Testis (tissue), 2 donors: ENCODE measurements at regions not wholly inside any gene's neighbourhood (a gene's known extent, or its start where the extent isn't known, plus 50 kb on each side); places are given as distances from the start of the nearest gene placed in this dataset.

ENCODE experiments used
- CTCF ChIP-seq, 3 experiments: fragments of 450-650 bp in 2 of 3; fragments of 200-600 bp in 1 of 3; sonication (generic) in 1 of 3; IDR thresholded peaks; one replicate each; pipeline ENCODE4 v1.5.1; 2016 to 2019; ENCODE audit warnings: antibody characterized with exemption in 3 of 3, mild to moderate bottlenecking in 2 of 3, moderate library complexity in 1 of 3
- POLR2A ChIP-seq: fragments of 450-650 bp; IDR thresholded peaks from one replicate; pipeline ENCODE4 v1.6.1; 2017; ENCODE audit warnings: antibody characterized with exemption, mild to moderate bottlenecking, moderate library complexity

- TF ChIP-seq POLR2A = no peak
- no peak for TF ChIP-seq CTCF (IDR thresholded peaks at IDR 0.05)
Observed at GRCh38 chr6:126133984-126134383, 147.6 kb downstream of the TRMT11 start.
